Inflammatory macrophage treated with lipopolysaccharide for 4 hours (primary cell): ENCODE measurements at regions not wholly inside any gene's neighbourhood (a gene's known extent, or its start where the extent isn't known, plus 50 kb on each side); places are given as distances from the start of the nearest gene placed in this dataset.
A peak's percentile ranks its signal among the peaks of the same experiment; 100 is the strongest.

Source experiments
- DNase-seq: peaks from one replicate; pipeline ENCODE4 v3.0.0-alpha.2; 2020

GRCh38 chr11:69918938-69919650 lies 99.9 kb upstream of the FGF3 start:
- peak; percentile 50 for DNase-seq

- DNase-seq: no peak
Measured at GRCh38 chr11:69919659-69920344, 100.6 kb upstream of the FGF3 start.

DNA sequence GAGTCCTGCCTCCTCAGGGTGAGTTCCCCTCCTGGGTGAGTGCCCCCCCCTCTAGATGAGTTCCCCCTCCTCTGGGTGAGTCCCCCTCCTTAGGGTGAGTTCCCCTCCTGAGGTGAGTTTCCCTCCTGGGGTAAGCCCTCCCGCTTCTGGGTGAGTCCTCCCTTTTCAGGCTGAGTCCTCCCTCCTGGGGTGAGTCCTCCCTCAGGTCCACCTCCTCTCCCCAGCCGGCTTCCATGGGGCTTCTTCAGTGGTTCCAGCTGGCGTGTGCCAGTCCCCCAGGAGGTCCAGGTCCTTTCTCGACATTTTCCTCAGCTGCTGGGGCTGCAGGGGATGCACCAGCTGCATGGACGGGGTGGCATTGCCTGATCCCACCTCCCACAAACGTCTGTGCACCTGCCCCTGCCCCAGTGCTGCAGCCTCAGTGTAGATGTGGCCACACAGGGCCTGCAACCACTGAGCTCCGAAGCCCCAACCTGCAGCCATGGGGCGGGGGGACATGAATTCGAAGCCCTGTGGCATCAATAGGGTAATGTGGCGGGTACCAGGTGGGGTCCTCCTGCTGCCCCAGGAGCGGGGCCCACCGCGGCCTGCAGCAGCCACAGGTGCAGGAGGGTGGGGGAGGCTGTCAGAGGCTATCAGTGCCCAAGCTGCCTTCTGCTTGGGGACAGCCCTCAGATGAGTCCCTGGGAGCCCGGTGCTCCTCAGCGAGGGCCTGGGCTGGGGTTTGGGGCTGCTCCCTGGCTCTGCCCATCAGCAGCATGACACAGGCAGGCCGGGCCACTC lies 101.3 kb upstream of the FGF3 start:
- DNase-seq: no peak

DNA sequence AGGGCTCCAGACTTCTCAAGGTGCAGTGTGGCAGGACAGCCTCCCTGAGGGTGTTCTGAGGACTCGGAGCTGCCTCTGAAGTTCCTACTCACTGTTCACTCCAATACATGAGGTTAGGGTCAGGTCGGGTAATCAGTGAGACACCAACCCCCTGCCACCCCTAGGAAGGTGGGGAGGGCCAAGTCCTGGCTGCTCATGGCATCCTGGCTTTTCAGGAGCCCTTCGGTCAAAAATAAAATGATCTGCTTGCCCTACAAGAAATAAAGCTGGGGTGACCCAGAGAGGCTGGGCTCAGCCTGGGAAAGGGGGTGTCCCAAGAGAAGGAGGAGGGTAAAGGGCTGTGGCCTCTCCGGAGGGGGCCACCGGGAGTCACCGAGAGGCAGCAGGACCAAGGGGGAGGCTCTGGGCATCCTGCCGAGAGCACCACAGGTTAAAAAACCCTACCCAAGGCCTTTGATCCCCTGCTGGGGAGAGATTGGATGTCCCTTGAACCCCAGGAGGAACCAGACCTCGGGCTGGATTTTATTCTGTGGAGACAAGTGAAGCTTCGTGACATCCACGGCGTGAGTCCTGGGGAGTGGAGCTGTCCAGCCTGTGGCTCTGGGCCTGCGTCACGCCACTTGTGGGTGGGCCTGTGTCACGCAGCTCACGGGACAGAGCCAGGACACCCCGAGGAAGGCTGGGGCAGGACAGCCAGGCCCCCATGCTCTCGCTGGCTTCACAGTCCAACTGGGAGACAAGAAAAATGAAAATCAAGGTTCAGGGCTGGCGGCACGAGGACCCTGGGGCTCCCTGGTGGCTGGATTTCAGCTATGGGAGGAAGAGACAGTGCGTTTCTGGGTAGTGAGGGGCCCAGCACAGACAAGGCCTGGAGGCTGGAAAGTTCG lies 102.2 kb upstream of the FGF3 start:
- no peak for DNase-seq

- no peak for DNase-seq
Measured at GRCh38 chr11:69922015-69922595, 102.9 kb upstream of the FGF3 start.

DNA sequence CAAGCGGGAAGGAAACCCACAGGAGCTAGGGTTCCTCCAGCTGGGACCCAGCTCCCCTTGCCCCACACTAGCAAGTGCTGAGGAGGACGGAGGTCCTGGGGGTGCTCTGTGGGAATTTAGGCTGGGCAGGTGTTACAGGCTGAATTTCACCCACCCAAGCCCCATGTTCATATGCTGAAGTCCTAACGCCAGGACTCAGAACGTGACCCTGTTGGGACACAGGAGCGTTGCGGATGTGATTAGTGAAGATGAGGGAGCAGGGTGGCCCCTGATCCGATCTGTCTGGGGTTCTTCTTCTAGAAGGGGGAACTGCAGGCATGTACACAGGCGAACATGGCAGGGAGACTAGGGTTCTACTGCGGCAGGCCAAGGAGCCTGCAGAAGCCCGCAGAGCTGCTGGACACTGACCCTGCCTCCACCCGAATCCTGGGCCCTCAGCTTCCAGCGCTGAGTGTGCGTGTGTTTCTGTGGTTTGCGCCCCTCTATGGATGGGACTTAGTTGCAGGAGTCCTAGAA lies 103.4 kb upstream of the FGF3 start:
- no peak for DNase-seq

DNA sequence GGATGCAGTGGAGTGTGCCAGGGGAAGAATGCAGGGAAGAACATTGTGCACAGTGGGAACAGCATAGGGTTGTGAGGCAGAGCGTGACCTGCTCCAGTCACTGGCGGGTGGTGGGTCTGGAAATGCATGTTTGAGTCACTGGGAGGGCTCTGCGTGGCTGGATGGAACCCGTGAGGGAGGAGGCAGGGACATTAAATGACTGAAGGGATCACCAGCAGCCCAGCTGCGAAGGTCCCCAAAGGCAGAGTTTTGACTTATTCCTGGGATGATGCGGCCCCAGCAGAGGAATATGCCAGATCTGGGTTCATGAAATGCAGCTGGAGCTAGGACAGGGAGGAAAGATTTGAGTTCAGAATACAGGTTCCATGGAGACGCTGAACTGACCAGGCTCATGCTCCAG lies 104.0 kb upstream of the FGF3 start:
- no peak for DNase-seq

DNA sequence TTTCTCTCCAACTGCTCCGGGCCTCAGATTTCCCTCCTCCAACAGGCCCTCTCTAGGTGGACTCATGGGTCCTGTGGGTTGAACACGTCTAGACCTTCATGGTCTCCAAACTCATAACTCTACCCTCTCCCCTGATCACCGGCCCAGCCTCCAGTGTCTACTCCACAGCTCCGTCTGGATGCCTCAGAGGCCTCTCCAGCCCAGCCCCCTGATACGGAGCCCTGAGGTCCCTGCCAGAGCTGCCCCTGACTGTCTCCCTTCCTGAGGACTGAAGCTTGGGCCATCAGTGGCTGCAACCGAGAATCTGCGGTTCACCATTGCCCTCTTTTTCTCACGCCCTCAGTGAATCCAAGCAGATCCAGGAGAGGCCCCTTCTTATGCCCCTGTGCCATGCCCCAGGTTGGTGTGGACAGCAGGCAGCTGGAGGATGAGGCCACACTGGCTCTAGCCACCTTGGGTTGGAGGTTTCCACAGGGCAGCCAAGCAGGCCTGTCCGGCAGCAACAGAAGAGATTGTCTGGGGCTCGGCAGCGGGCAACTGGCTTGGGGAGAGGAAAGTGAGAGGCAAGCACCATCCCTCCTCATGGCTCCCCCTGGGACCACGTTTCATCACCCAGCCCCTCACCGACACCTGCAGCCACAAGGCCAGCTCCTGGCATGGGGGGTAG lies 104.6 kb upstream of the FGF3 start:
- DNase-seq: no peak

- no peak for DNase-seq
Measured at GRCh38 chr11:69924308-69925161, 105.3 kb upstream of the FGF3 start.

- no peak for DNase-seq
Measured at GRCh38 chr11:69925366-69926196, 106.4 kb upstream of the FGF3 start.

GRCh38 chr11:69926376-69927050 lies 107.3 kb upstream of the FGF3 start:
- no peak for DNase-seq

- no peak for DNase-seq
Measured at GRCh38 chr11:69928121-69928520, 108.9 kb upstream of the FGF3 start.

DNA sequence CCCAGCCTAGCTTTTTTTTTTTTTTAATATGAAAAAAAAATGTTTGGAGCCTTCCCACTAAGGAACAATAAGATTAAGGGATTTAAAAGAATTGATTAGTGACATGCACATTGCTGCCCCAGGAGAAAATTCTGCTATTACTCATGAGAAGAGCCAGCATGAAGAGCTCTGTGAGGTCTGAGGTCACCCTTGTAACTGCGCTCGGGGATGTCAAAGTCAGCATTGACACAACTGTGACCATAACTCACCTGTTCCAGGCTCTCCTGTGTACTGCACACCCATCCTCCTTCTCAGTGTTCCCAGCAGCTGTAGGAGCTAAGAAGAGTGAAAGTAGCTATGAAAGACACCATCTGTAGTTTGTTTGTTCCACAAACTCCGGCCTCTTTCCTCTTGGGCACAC lies 109.8 kb upstream of the FGF3 start:
- DNase-seq: no peak

DNA sequence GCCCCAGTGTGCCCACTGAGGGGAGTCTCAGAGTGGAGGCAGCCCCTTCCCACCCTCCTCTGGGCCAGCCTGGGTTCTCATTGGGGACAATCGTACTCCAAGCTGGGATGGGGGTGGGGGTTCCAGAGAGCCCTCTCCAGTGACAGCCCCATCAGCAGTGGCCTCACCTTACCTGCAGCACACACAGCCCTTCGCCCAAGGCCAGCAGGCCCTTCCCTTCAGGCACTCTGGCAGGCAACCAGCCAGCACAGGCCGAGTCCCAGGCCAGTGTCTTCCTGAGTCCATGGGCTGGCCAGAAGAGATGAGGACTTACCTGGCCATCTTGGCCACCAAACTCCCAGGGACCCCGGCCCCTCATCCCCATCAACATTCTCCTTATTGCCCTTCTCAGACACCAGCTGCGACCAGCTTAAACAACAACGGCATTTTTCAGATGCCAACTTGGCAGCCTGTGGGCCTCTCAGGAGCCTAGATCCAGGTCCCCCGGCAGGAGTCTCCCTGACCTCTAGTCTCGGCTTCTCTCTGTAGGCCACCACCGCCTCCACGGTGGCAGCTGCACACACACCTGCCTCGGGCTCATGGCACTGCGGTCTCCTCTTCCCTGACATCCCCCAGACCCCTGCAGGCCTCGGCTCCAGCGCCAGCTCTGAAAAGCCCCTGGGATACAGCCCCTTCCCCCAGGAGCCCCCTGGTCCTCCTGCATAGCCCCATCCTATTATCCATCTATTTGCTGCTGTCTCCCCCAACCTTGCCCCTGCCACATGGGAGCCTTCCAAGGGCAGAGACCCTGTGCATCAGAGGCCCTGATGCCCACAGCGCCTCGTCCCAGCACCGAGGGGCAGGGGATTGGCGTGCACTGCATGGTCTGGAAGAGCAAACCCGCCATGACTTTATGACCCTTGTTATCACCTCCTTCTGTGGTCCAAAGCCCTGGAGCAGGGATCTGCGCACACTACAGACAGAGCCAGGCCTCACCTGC lies 111.2 kb upstream of the FGF3 start:
- no peak for DNase-seq

DNA sequence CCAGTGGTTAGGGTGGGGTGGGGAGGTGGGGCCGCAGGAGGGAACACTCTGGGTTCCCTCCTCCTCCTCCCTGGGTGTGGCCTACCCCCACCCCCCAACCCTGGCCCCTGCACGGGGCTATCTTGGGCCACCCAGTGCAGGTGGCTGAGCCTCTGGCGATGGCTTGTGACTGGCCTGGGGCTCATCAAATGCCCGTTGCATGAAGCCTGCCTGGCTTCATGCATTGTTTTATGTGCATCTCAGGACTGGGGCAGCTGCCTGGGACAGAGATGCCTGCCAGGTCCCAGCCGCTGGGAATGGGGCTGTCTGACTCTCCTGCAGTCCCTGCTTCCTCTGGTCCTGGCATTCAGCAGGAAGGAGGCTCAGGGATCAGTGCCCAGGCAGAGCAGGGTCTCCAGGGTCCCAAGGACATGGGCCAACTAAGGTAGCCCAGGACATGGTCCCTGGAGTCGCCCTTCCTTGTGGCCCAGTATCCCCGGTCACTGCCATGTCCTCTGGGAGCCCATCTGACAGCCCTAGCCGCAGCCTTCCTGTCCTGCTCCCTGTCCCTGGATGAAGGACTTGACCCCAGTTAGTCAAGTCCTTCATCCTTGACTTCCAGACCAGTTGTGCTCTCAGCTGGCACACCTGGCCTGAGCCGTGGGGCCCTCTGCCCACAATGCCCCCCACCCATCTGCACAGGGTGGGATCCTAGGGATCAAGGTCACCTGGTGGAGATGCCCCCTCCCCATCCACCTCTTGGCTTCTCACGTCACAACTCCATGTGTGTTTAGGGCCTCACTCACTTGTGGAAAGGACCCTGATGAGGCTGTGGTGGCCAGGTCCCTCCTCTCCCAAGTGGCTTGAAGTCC lies 112.1 kb upstream of the FGF3 start:
- no peak for DNase-seq

DNA sequence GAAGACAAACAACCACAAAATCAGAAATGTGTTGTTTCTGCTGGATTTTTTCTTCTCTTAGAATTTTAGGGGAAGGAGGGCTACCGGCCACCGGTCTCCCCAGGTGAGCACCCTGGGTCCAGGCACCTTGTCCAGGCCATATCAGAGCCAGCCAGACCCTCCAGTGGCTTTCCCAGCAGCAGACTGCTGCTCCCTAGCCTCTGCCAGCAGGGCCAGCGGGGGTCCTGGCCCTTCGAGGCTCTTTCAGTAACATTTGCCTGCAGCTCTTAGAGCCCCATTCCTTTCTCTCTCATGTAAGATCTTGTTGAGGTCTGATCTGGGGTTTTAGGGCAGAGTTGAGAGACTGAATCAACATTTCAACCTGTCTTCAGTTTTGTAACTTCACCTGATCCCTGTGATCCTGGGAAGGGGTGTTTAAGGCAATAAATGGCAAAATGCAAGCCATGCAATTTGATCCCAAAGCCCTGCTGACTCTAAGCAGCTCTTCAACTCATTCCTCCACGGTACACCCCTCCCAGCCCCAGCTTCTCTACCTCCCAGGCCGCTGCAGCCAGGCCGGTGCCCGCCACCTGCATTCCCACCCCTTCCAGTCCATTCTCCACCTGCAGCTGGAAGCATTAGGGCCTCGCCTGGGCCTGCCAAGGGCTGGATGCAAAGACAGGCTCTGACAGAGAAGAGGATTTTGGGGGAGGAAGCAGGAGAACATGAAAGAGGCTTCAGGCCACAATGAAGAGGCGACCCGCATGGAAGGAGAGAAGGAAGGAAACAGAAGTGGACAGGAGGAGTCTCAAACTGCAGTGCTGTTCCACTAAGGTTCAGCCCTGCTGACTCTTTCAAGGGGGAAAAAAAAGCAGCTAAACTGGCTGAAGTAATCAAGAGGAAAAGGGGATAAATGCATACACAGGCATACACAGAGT lies 113.0 kb upstream of the FGF3 start:
- DNase-seq: no peak
